Cardiac muscle cell (in vitro differentiated cells and primary cell): ENCODE measurements at regions not wholly inside any gene's neighbourhood (a gene's known extent, or its start where the extent isn't known, plus 50 kb on each side); places are given as distances from the start of the nearest gene placed in this dataset.
"Not testable (repeated sequence)": the region's sequence is repeated elsewhere in the genome, so short reads cannot be mapped to it uniquely, and the experiment has no call there.

ENCODE experiments used
- DNase-seq, 2 donors: peaks; one replicate each; pipeline versions ENCODE4 v3.0.0 to v3.0.0-alpha.2; 2010 to 2017; ENCODE audit warnings: low read depth in 1 of 2, low spot score in 1 of 2
- H3K27ac ChIP-seq: fragments of 200-600 bp; sonication (generic); 2 replicates; pipeline ENCODE4 v1.5.1; 2016
- H3K27me3 ChIP-seq: fragments of 200-600 bp; sonication (generic); 2 replicates; pipeline ENCODE4 v1.6.0; 2016; ENCODE audit warnings: control low read depth
- H3K36me3 ChIP-seq: fragments of 200-600 bp; sonication (generic); 2 replicates; pipeline ENCODE4 v1.5.1; 2016; ENCODE audit warnings: control low read depth
- H3K4me1 ChIP-seq: fragments of 200-600 bp; sonication (generic); 2 replicates; pipeline ENCODE4 v1.8.1; 2017; ENCODE audit warnings: low read depth, mild to moderate bottlenecking, mixed run types
- H3K4me3 ChIP-seq: fragments of 200-600 bp; sonication (generic); 2 replicates; pipeline ENCODE4 v1.5.1; 2016; ENCODE audit warnings: mild to moderate bottlenecking
- H3K9me3 ChIP-seq: fragments of 200-600 bp; sonication (generic); 2 replicates; pipeline ENCODE4 v1.5.1; 2017; ENCODE audit warnings: low read depth, mild to moderate bottlenecking, control low read depth
- CTCF ChIP-seq: IDR thresholded peaks from 2 replicates; pipeline ENCODE4 v1.5.1; 2012; ENCODE audit warnings: low read depth, mild to moderate bottlenecking, low read length

DNA sequence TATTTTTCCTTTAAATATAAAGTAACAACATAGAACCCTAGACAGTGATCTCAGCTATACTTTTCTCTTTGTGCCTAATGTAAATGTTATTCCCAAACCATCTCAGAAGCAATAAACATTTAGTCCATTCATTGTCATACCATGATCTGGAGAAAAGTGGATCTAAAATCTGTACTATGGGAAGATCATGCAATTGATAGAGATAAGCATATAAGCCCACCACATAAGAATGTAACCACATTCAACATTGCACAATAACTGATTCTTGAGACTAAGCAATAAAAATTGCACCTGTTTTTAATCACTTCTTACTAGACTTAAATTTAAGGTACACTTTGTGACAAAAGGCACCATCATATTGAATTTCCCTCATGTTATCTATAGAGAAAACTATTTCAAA is 1403.0 kb upstream of the C9orf72 start:
- DNase-seq, result no peak
- H3K27ac ChIP-seq, result no peak overlapping the region

DNA sequence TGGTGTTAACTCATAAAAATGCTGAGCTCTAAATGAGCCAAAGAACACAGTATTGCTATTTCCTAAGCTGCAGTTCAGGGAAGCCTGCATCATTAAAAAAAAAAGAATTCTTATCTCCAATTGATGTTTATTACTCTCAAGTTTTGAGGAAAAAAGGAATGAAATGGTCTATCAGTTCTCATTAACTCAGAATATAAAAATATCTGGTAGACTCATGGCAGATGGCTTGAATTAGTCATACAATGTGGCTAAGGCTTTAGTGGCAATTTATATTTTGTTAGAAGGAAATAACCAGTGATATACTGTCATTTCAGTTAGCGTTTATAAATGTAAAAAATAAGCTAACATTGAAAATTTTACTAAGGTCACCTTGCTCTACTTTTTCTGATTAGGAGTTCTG is 1403.4 kb upstream of the C9orf72 start:
- no peak for DNase-seq
- H3K36me3 ChIP-seq, result no peaks in the 10 kb centered on the region
- H3K27ac ChIP-seq, result no peak overlapping the region
- H3K9me3 ChIP-seq, result no peaks in the 10 kb centered on the region
- H3K4me1 ChIP-seq, result no peaks in the 10 kb centered on the region
- TF ChIP-seq CTCF, result no peak
- H3K4me3 ChIP-seq, result no peak overlapping the region
- no peaks in the 10 kb centered on the region for H3K27me3 ChIP-seq

More for the DNA sequence above, 1403.0 kb upstream of the C9orf72 start:
- TF ChIP-seq CTCF, result no peak
- no peaks in the 10 kb centered on the region for H3K27me3 ChIP-seq
- H3K36me3 ChIP-seq, result no peaks in the 10 kb centered on the region
- no peaks in the 10 kb centered on the region for H3K4me1 ChIP-seq
- no peaks in the 10 kb centered on the region for H3K9me3 ChIP-seq
- H3K4me3 ChIP-seq, result no peak overlapping the region

GRCh38 chr9:28981129-28981528 is 1407.8 kb upstream of the C9orf72 start:
- no peak for DNase-seq
- Histone ChIP-seq H3K27me3 (no peaks in the 10 kb centered on the region), H3K36me3 (no peaks in the 10 kb centered on the region), H3K9me3 (no peaks in the 10 kb centered on the region), H3K27ac (no peak overlapping the region), H3K4me1 (no peaks in the 10 kb centered on the region), H3K4me3 (no peak overlapping the region)
- TF ChIP-seq CTCF, result no peak

DNA sequence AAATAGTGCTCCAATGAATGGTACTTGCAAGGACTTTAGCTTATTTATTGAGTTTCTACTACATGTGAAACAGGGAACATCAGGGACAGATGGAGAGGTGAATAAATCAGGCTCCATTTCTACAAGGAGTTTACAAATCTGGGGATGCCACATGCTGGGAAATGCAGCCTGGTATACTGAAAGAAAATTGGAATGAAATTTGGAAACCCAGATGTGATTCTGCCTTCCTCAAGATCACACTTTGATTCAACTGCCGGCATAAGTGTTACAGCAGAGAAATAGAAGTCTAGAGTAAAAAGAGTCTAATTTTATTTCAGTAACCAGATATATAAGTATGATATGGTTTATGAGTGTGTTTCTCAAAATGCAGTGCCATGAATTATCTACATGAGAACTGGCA is 1408.4 kb upstream of the C9orf72 start:
- H3K36me3 ChIP-seq, result no peaks in the 10 kb centered on the region
- no peaks in the 10 kb centered on the region for H3K9me3 ChIP-seq
- DNase-seq, result no peak
- H3K27me3 ChIP-seq, result no peaks in the 10 kb centered on the region
- no peak overlapping the region for H3K4me3 ChIP-seq
- no peak for TF ChIP-seq CTCF
- no peaks in the 10 kb centered on the region for H3K4me1 ChIP-seq
- no peak overlapping the region for H3K27ac ChIP-seq

- Histone ChIP-seq H3K27ac (no peak overlapping the region), H3K36me3 (no peaks in the 10 kb centered on the region), H3K27me3 (no peaks in the 10 kb centered on the region), H3K9me3 (no peaks in the 10 kb centered on the region), H3K4me3 (no peak overlapping the region), H3K4me1 (no peaks in the 10 kb centered on the region)
- no peak for DNase-seq
- TF ChIP-seq CTCF, result no peak
Observed at GRCh38 chr9:28984016-28984415, 1410.7 kb upstream of the C9orf72 start.

GRCh38 chr9:28990009-28990408 is 1416.7 kb upstream of the C9orf72 start:
- H3K36me3 ChIP-seq, H3K27ac ChIP-seq, H3K4me1 ChIP-seq, H3K9me3 ChIP-seq, DNase-seq, H3K4me3 ChIP-seq, H3K27me3 ChIP-seq: not testable (repeated sequence)
